Caco-2 (cell line): ENCODE measurements at regions not wholly inside any gene's neighbourhood (a gene's known extent, or its start where the extent isn't known, plus 50 kb on each side); places are given as distances from the start of the nearest gene placed in this dataset.
A peak's percentile ranks its signal among the peaks of the same experiment; 100 is the strongest.
"Not testable (repeated sequence)": the region's sequence is repeated elsewhere in the genome, so short reads cannot be mapped to it uniquely, and the experiment has no call there.

ENCODE experiments used
- BruUV-seq: library from RNA; stranded (reverse); fragments of 400-500 nt; replicated peaks from 2 replicates; lab custom pipeline; 2021; lab: Mats Ljungman, UMichigan
- CTCF ChIA-PET: fragments of 300-600 bp; sonication (Branson Sonifier 250); formaldehyde crosslinking; loops from one replicate; lab custom pipeline; 2022; ENCODE audit warnings: antibody characterized with exemption; lab: Charles Lee
- POLR2A ChIA-PET: fragments of 300-600 bp; sonication (Branson Sonifier 250); formaldehyde crosslinking; loops from one replicate; lab custom pipeline; 2022; ENCODE audit warnings: antibody characterized with exemption; lab: Charles Lee
- DNase-seq, 2 experiments: peaks; one replicate each; pipeline versions ENCODE4 v3.0.0 to v3.0.0-alpha.2; 2020 to 2022
- H3K27me3 ChIP-seq: replicated peaks from 2 replicates; pipeline ENCODE4 v1.6.0; 2011; ENCODE audit warnings: low read length; ENCODE audit not compliant: control insufficient read depth, insufficient read depth
- H3K36me3 ChIP-seq: 2 replicates; pipeline ENCODE4 v1.5.1; 2011; ENCODE audit warnings: low read length; ENCODE audit not compliant: control insufficient read depth, insufficient read depth
- H3K4me1 ChIP-seq: fragments of 250-450 bp; sonication (Bioruptor Pico); 2 replicates; pipeline ENCODE4 v1.5.1; 2020; ENCODE audit warnings: mild to moderate bottlenecking
- H3K4me3 ChIP-seq: 2 replicates; pipeline ENCODE4 v1.5.1; 2011; ENCODE audit warnings: low read depth, mild to moderate bottlenecking, control low read depth, low read length
- H3K9me3 ChIP-seq: fragments of 250-450 bp; sonication (Bioruptor Pico); 2 replicates; pipeline ENCODE4 v1.5.1; 2020; ENCODE audit warnings: mild to moderate bottlenecking, moderate library complexity
- H3K27ac Mint-ChIP-seq: one replicate; pipeline ENCODE4 v1.8.0; 2022; ENCODE audit warnings: mixed read lengths; ENCODE audit not compliant: unreplicated experiment
- H3K27me3 Mint-ChIP-seq: one replicate; pipeline ENCODE4 v1.8.0; 2022; ENCODE audit warnings: mixed read lengths; ENCODE audit not compliant: insufficient read depth, unreplicated experiment
- H3K36me3 Mint-ChIP-seq: one replicate; pipeline ENCODE4 v1.8.0; 2022; ENCODE audit warnings: mild to moderate bottlenecking, mixed read lengths; ENCODE audit not compliant: insufficient read depth, unreplicated experiment
- H3K4me1 Mint-ChIP-seq: one replicate; pipeline ENCODE4 v1.8.0; 2022; ENCODE audit warnings: low read depth, mixed read lengths; ENCODE audit not compliant: unreplicated experiment
- H3K4me3 Mint-ChIP-seq: one replicate; pipeline ENCODE4 v1.8.0; 2022; ENCODE audit warnings: mild to moderate bottlenecking, moderate library complexity, mixed read lengths; ENCODE audit not compliant: unreplicated experiment
- H3K9me3 Mint-ChIP-seq: one replicate; pipeline ENCODE4 v1.8.0; 2022; ENCODE audit warnings: mixed read lengths; ENCODE audit not compliant: unreplicated experiment
- CTCF ChIP-seq, 2 experiments: fragments of 200-600 bp in 1 of 2; IDR thresholded peaks; 1 replicate in 1 of 2; 2 replicates in 1 of 2; pipeline versions ENCODE4 v1.5.1 to v1.8.0; 2011 to 2022; ENCODE audit warnings: antibody characterized with exemption in 1 of 2, control low read depth in 1 of 2, inconsistent platforms in 1 of 2, low read depth in 1 of 2, low read length in 1 of 2, mild to moderate bottlenecking in 1 of 2, moderate library complexity in 1 of 2; ENCODE audit not compliant: insufficient read depth in 1 of 2, severe bottlenecking in 1 of 2, unreplicated experiment in 1 of 2
- intact Hi-C: fragments of 100-400 bp; cut with micrococcal nuclease; formaldehyde crosslinking; loops from one replicate; pipeline ENCODE4 v1.10.0; 2022; ENCODE audit not compliant: unreplicated experiment

DNA sequence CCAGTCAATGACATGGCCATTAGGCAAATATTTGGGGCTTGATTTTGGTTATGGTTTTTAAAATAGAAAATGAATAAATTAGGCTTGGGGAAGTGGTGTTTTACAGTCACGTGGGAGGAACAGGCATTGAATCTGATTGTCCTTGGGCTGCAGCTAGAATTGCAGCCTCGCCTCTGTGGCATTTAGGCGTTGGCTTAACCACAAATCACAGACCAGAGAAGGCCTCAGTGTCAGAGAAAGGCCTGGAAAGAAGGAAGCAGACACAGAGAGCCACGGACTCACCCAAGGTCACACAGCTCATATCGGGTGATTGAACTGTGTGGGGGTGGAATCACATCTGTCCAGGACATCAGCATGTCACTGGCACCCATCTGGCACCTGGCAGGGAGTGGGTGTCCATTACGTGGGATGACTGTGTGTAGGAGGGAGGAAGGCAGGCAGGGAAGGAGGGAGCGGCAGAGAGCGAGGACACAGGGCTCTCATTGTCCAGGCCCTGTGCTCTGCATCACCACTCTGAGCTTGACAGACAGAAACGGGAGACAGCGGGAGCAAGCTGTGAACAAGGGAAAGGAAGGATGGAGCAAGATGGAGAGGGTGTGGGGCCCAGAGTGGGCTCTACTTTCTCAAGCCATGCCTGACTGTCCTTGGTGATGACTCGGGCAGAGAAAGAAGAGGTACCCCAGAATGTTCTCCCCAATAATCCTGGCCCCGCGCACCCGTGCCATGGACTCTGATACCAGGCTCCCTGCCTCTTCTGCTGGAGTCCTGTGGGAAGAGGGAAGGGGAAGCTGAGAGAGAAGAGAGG is 186.4 kb downstream of the FAM43A start:
- Mint-ChIP-seq H3K36me3 (peaks cover 7% of the 10 kb centered on the region), H3K4me3 (peak overlapping the region; percentile 40), H3K27me3 (no peaks in the 10 kb centered on the region), H3K27ac (peak overlapping the region; percentile 81), H3K4me1 (peaks cover 19% of the 10 kb centered on the region), H3K9me3 (peaks cover 14% of the 10 kb centered on the region)
- no TSS peak for BruUV-seq
- POLR2A ChIA-PET, result no interaction called here
- CTCF ChIA-PET, result interaction anchor here (0.6 to 1.9 kb wide), 2 partner anchors 184 to 190 kb away, joined by 3 to 11 read pairs; no protein-coding TSS in a partner anchor
- no peaks in the 10 kb centered on the region for H3K27me3 ChIP-seq
- H3K36me3 ChIP-seq, result no peaks in the 10 kb centered on the region
- peaks cover 28% of the 10 kb centered on the region for H3K4me1 ChIP-seq
- no peak for TF ChIP-seq CTCF (IDR thresholded peaks at IDR 0.05; ENCODE audit: insufficient read depth in 1 of 2, low read depth in 1 of 2, low read length in 1 of 2, severe bottlenecking in 1 of 2, unreplicated experiment in 1 of 2)
- peak in 1 of 2 experiments; percentile 26 for DNase-seq
- no peak overlapping the region for H3K4me3 ChIP-seq
- H3K9me3 ChIP-seq, result no peaks in the 10 kb centered on the region
- intact Hi-C loops, result loop anchor here (2.0 to 10.0 kb wide), 2 partner anchors 81 to 187 kb away; partner anchors contain the start of gene FAM43A

GRCh38 chr3:194872669-194872977 is 186.9 kb downstream of the FAM43A start:
- Mint-ChIP-seq H3K4me3 (no peak overlapping the region), H3K9me3 (peaks cover 14% of the 10 kb centered on the region), H3K36me3 (peaks cover 7% of the 10 kb centered on the region), H3K4me1 (peaks cover 19% of the 10 kb centered on the region), H3K27me3 (no peaks in the 10 kb centered on the region), H3K27ac (no peak overlapping the region)
- ChIA-PET POLR2A (no interaction called here), CTCF (no interaction called here)
- no peaks in the 10 kb centered on the region for H3K36me3 ChIP-seq
- no TSS peak for BruUV-seq
- TF ChIP-seq CTCF (IDR thresholded peaks at IDR 0.05; ENCODE audit: insufficient read depth in 1 of 2, low read depth in 1 of 2, low read length in 1 of 2, severe bottlenecking in 1 of 2, unreplicated experiment in 1 of 2), result no peak
- DNase-seq, result no peak
- intact Hi-C loops, result loop anchor here (10.0 kb wide), 1 partner anchor 188 kb away; the partner anchor contains the start of gene FAM43A
- peaks cover 28% of the 10 kb centered on the region for H3K4me1 ChIP-seq
- H3K4me3 ChIP-seq, result no peak overlapping the region
- no peaks in the 10 kb centered on the region for H3K27me3 ChIP-seq
- no peaks in the 10 kb centered on the region for H3K9me3 ChIP-seq

DNA sequence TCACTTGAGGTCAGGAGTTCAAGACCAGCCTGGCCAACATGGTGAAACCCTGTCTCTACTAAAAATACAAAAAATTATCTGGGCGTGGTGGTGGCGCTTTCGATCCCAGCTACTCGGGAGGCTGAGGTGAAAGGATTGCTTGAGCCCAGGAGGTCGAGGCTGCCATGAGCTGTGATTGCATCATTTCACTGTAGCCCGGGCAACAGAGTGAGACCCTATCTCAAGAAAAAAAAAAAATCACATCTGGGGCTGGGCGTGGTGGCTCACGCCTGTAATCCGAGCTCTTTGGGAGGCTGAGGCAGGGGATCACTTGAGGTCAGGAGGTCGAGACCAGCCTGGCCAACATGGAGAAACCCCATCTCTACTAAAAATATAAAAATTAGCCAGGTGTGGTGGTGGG is 187.8 kb downstream of the FAM43A start:
- H3K4me3 ChIP-seq, H3K36me3 Mint-ChIP-seq, H3K9me3 Mint-ChIP-seq, CTCF ChIA-PET, H3K27ac Mint-ChIP-seq, H3K27me3 Mint-ChIP-seq, POLR2A ChIA-PET, H3K36me3 ChIP-seq, H3K27me3 ChIP-seq, H3K4me3 Mint-ChIP-seq, H3K9me3 ChIP-seq, DNase-seq, BruUV-seq: not testable (repeated sequence)
- peaks cover 28% of the 10 kb centered on the region for H3K4me1 ChIP-seq
- intact Hi-C loops, result loop anchor here (10.0 kb wide), 1 partner anchor 189 kb away; the partner anchor contains the start of gene FAM43A
- H3K4me1 Mint-ChIP-seq, result peaks cover 19% of the 10 kb centered on the region
